Mesenchymal stem cell (in vitro differentiated cells and primary cell): ENCODE measurements at regions not wholly inside any gene's neighbourhood (a gene's known extent, or its start where the extent isn't known, plus 50 kb on each side); places are given as distances from the start of the nearest gene placed in this dataset.

Experiments
- DNase-seq: peaks from one replicate; pipeline ENCODE4 v3.0.0-alpha.2; 2013
- H2AFZ ChIP-seq: one replicate; pipeline ENCODE4 v1.6.1; 2013; ENCODE audit warnings: low read depth, mild to moderate bottlenecking, control low read depth, inconsistent platforms, low read length, moderate library complexity
- H2AK5ac ChIP-seq: 2 replicates; pipeline ENCODE4 v1.6.1; 2013; ENCODE audit warnings: low read length, moderate library complexity, mild to moderate bottlenecking, inconsistent platforms; ENCODE audit not compliant: severe bottlenecking
- H2BK120ac ChIP-seq: one replicate; pipeline ENCODE4 v1.6.1; 2013; ENCODE audit warnings: low read depth, mild to moderate bottlenecking, inconsistent platforms, low read length, moderate library complexity
- H2BK12ac ChIP-seq, 2 experiments: one replicate each; pipeline ENCODE4 v1.6.1; 2013; ENCODE audit warnings: inconsistent platforms in 2 of 2, low read length in 2 of 2, mild to moderate bottlenecking in 2 of 2, moderate library complexity in 2 of 2, control low read depth in 1 of 2
- H2BK15ac ChIP-seq: one replicate; pipeline ENCODE4 v1.6.1; 2013; ENCODE audit warnings: mild to moderate bottlenecking, low read depth, inconsistent platforms; ENCODE audit not compliant: poor library complexity, severe bottlenecking
- H2BK5ac ChIP-seq: 2 replicates; pipeline ENCODE4 v1.6.1; 2013; ENCODE audit warnings: low read depth, mild to moderate bottlenecking, low read length, control low read depth, inconsistent platforms; ENCODE audit not compliant: poor library complexity, severe bottlenecking
- H3K14ac ChIP-seq, 2 experiments: one replicate each; pipeline ENCODE4 v1.6.1; 2013; ENCODE audit warnings: inconsistent platforms in 2 of 2, low read length in 2 of 2, control low read depth in 1 of 2, mild to moderate bottlenecking in 1 of 2, moderate library complexity in 1 of 2
- H3K18ac ChIP-seq, 2 experiments: one replicate each; pipeline ENCODE4 v1.6.1; 2013; ENCODE audit warnings: inconsistent platforms in 2 of 2, low read length in 2 of 2, control low read depth in 1 of 2, low read depth in 1 of 2, mild to moderate bottlenecking in 1 of 2
- H3K23ac ChIP-seq, 2 experiments: one replicate each; pipeline ENCODE4 v1.6.1; 2013; ENCODE audit warnings: inconsistent platforms in 2 of 2, low read length in 2 of 2, mild to moderate bottlenecking in 2 of 2, moderate library complexity in 2 of 2, control low read depth in 1 of 2
- H3K27ac ChIP-seq: 2 replicates; pipeline ENCODE4 v1.5.1; 2013; ENCODE audit warnings: mild to moderate bottlenecking, moderate library complexity, low read length, control low read depth, inconsistent platforms; ENCODE audit not compliant: poor library complexity, severe bottlenecking
- H3K27me3 ChIP-seq, 2 experiments: 2 replicates each; pipeline versions ENCODE4 v1.6.1 to v1.7.0; 2013; ENCODE audit warnings: low read length in 2 of 2, mild to moderate bottlenecking in 2 of 2, moderate library complexity in 2 of 2, control low read depth in 1 of 2, inconsistent platforms in 1 of 2; ENCODE audit not compliant: control insufficient read depth in 1 of 2, insufficient read depth in 1 of 2
- H3K36me3 ChIP-seq, 2 experiments: 2 replicates each; pipeline versions ENCODE4 v1.6.1 to v1.7.0; 2013; ENCODE audit warnings: low read length in 2 of 2, control low read depth in 1 of 2, inconsistent platforms in 1 of 2, low read depth in 1 of 2, mild to moderate bottlenecking in 1 of 2; ENCODE audit not compliant: insufficient read depth in 2 of 2, control insufficient read depth in 1 of 2
- H3K4ac ChIP-seq, 2 experiments: one replicate each; pipeline ENCODE4 v1.6.1; 2013; ENCODE audit warnings: inconsistent platforms in 2 of 2, low read length in 2 of 2, mild to moderate bottlenecking in 2 of 2, moderate library complexity in 2 of 2, control low read depth in 1 of 2, low read depth in 1 of 2
- H3K4me1 ChIP-seq: 2 replicates; pipeline ENCODE4 v1.6.1; 2013; ENCODE audit warnings: low read depth, low read length, control low read depth; ENCODE audit not compliant: control insufficient read depth, insufficient read depth
- H3K4me2 ChIP-seq: 2 replicates; pipeline ENCODE4 v1.6.1; 2013; ENCODE audit warnings: low read length, mild to moderate bottlenecking, inconsistent platforms; ENCODE audit not compliant: poor library complexity, severe bottlenecking
- H3K4me3 ChIP-seq, 2 experiments: 2 replicates each; pipeline versions ENCODE4 v1.5.1 to v1.7.0; 2013; ENCODE audit warnings: low read length in 2 of 2, mild to moderate bottlenecking in 2 of 2, control low read depth in 1 of 2, low read depth in 1 of 2; ENCODE audit not compliant: insufficient read depth in 1 of 2
- H3K79me1 ChIP-seq: replicated peaks from 2 replicates; pipeline ENCODE4 v1.6.1; 2013; ENCODE audit warnings: mild to moderate bottlenecking, control low read depth, low read length, inconsistent platforms; ENCODE audit not compliant: poor library complexity, severe bottlenecking
- H3K9ac ChIP-seq: 2 replicates; pipeline ENCODE4 v1.7.0; 2013; ENCODE audit warnings: mild to moderate bottlenecking, low read length, moderate library complexity
- H3K9me3 ChIP-seq: 2 replicates; pipeline ENCODE4 v1.7.0; 2013; ENCODE audit warnings: mild to moderate bottlenecking, low read length; ENCODE audit not compliant: control insufficient read depth
- H4K8ac ChIP-seq: one replicate; pipeline ENCODE4 v1.6.1; 2013; ENCODE audit warnings: inconsistent platforms, mild to moderate bottlenecking, low read length, moderate library complexity
- H4K91ac ChIP-seq: one replicate; pipeline ENCODE4 v1.6.1; 2013; ENCODE audit warnings: mild to moderate bottlenecking, low read length, inconsistent platforms
- WGBS: methylation state at CpG from one replicate; pipeline ENCODE4 v1.1.7; 2013; ENCODE audit warnings: mixed read lengths; 5-methylcytosine and 5-hydroxymethylcytosine counted together

GRCh38 chr3:181432992-181433391, 278.7 kb upstream of the SOX2 start:
- Histone ChIP-seq H2BK5ac (no peak overlapping the region), H3K18ac (no peak overlapping the region)
- WGBS: 97% methylated on average over 3 of the region's 4 CpGs

GRCh38 chr3:181431748-181432147, 280.0 kb upstream of the SOX2 start:
- H4K8ac ChIP-seq: no peak overlapping the region
- WGBS: 81% methylated on average over 4 of the region's 4 CpGs
- no peak overlapping the region for H2BK12ac ChIP-seq
- no peak overlapping the region for H3K4me3 ChIP-seq
- H2BK120ac ChIP-seq: no peak overlapping the region
- H2BK15ac ChIP-seq: no peak overlapping the region
- no peak overlapping the region for H3K4ac ChIP-seq
- no peaks in the 10 kb centered on the region for H3K36me3 ChIP-seq
- no peak overlapping the region for H3K4me2 ChIP-seq
- H3K27ac ChIP-seq: no peak overlapping the region
- H2AFZ ChIP-seq: no peak overlapping the region
- DNase-seq: no peak
- no peak overlapping the region for H3K9ac ChIP-seq
- H3K9me3 ChIP-seq: peaks cover 3% of the 10 kb centered on the region
- H3K18ac ChIP-seq: no peak overlapping the region
- H2BK5ac ChIP-seq: no peak overlapping the region
- no peak overlapping the region for H4K91ac ChIP-seq
- no peak overlapping the region for H3K23ac ChIP-seq
- no peaks in the 10 kb centered on the region for H3K4me1 ChIP-seq
- no peaks in the 10 kb centered on the region for H3K79me1 ChIP-seq
- no peaks in the 10 kb centered on the region for H3K27me3 ChIP-seq
- H3K14ac ChIP-seq: no peak overlapping the region
- no peak overlapping the region for H2AK5ac ChIP-seq

More at GRCh38 chr3:181432992-181433391, 278.7 kb upstream of the SOX2 start:
- no peak overlapping the region for H3K27ac ChIP-seq
- H2AK5ac ChIP-seq: no peak overlapping the region
- no peak overlapping the region for H3K4me2 ChIP-seq
- H3K14ac ChIP-seq: no peak overlapping the region
- no peak overlapping the region for H2BK15ac ChIP-seq
- H2BK12ac ChIP-seq: no peak overlapping the region
- H2AFZ ChIP-seq: no peak overlapping the region
- H3K27me3 ChIP-seq: no peaks in the 10 kb centered on the region
- no peak overlapping the region for H3K4ac ChIP-seq
- H3K9me3 ChIP-seq: peaks cover 3% of the 10 kb centered on the region
- no peak overlapping the region for H3K4me3 ChIP-seq
- H4K8ac ChIP-seq: no peak overlapping the region
- no peaks in the 10 kb centered on the region for H3K4me1 ChIP-seq
- H2BK120ac ChIP-seq: no peak overlapping the region
- DNase-seq: no peak
- no peak overlapping the region for H3K9ac ChIP-seq
- no peak overlapping the region for H3K23ac ChIP-seq
- no peaks in the 10 kb centered on the region for H3K36me3 ChIP-seq
- H3K79me1 ChIP-seq: no peaks in the 10 kb centered on the region
- H4K91ac ChIP-seq: no peak overlapping the region

GRCh38 chr3:181425074-181425473, 286.7 kb upstream of the SOX2 start:
- Histone ChIP-seq H3K9me3 (no peaks in the 10 kb centered on the region), H3K4me3 (no peak overlapping the region), H3K27me3 (no peaks in the 10 kb centered on the region), H2AFZ (no peak overlapping the region), H3K36me3 (no peaks in the 10 kb centered on the region), H3K23ac (no peak overlapping the region), H2AK5ac (no peak overlapping the region), H3K14ac (no peak overlapping the region), H4K8ac (no peak overlapping the region), H2BK120ac (no peak overlapping the region), H3K4me2 (no peak overlapping the region), H3K18ac (no peak overlapping the region), H3K4ac (no peak overlapping the region), H2BK12ac (no peak overlapping the region), H4K91ac (no peak overlapping the region), H3K9ac (no peak overlapping the region), H3K4me1 (no peaks in the 10 kb centered on the region), H2BK5ac (no peak overlapping the region), H2BK15ac (no peak overlapping the region), H3K27ac (no peak overlapping the region), H3K79me1 (no peaks in the 10 kb centered on the region)
- no peak for DNase-seq
- no CpG with 5 or more reads among the region's 3 CpGs for WGBS

GRCh38 chr3:181418233-181418632, 293.5 kb upstream of the SOX2 start:
- WGBS: 50% methylated on average over 1 of the region's 1 CpG

More at GRCh38 chr3:181418233-181418632, 293.5 kb upstream of the SOX2 start:
- Histone ChIP-seq H3K36me3 (no peaks in the 10 kb centered on the region), H3K14ac (no peak overlapping the region), H3K4ac (no peak overlapping the region), H2BK12ac (no peak overlapping the region), H4K8ac (no peak overlapping the region), H3K27me3 (no peaks in the 10 kb centered on the region), H2AFZ (no peak overlapping the region), H3K9ac (no peak overlapping the region), H2AK5ac (no peak overlapping the region), H3K18ac (no peak overlapping the region), H2BK120ac (no peak overlapping the region), H2BK5ac (no peak overlapping the region), H3K4me3 (no peak overlapping the region), H3K27ac (no peak overlapping the region), H3K79me1 (no peaks in the 10 kb centered on the region), H3K23ac (no peak overlapping the region), H3K9me3 (no peaks in the 10 kb centered on the region), H3K4me2 (no peak overlapping the region), H2BK15ac (no peak overlapping the region), H4K91ac (no peak overlapping the region), H3K4me1 (no peaks in the 10 kb centered on the region)
- DNase-seq: no peak
